ENCODE measurements at regions not wholly inside any gene's neighbourhood (a gene's known extent, or its start where the extent isn't known, plus 50 kb on each side); places are given as distances from the start of the nearest gene placed in this dataset.
"Not testable (repeated sequence)": the region's sequence is repeated elsewhere in the genome, so short reads cannot be mapped to it uniquely, and the experiment has no call there.

DNA sequence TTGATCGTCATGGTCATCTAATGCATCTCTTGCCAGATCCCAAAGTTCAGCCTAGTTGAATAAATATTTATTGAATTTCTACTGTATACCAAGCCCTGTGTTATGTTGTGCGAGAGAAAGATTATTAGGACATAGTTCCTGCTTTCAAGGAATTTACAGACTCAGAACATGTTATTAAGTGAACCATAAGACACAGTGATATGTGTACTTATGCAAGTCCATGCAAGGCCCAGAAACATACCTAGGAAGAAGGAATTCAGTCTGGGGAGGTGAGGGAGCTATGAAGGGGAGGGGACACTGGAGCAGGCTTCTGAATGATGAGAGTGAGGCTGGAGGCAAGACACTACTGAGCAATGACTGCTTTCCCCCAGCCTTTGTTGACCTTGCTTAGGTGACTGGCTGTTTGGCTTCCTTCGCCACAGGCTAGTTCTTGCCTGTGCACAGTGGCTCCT lies 81.4 kb downstream of the ACAA2 start:
- DNase-seq: no peak

DNA sequence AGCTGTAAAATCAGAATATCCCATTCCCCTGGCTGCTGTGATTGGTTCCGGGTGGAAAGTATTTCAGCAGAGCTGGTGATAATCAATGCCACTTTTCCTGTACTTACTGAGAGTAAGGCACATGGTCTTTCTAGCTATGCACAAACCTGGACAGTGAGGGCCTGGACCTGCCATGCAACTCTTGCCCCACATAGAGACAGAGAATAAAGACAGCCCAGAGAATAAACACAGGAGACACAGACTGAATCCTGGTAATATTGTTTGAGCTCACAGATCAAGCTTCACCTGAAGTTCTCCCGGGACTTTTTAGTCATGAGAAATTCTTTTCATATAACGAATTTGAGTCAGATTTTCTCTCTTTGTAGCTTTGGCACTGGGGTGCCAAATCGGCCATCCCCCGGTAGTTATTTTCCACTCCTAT lies 81.9 kb downstream of the ACAA2 start:
- no peak for DNase-seq

DNA sequence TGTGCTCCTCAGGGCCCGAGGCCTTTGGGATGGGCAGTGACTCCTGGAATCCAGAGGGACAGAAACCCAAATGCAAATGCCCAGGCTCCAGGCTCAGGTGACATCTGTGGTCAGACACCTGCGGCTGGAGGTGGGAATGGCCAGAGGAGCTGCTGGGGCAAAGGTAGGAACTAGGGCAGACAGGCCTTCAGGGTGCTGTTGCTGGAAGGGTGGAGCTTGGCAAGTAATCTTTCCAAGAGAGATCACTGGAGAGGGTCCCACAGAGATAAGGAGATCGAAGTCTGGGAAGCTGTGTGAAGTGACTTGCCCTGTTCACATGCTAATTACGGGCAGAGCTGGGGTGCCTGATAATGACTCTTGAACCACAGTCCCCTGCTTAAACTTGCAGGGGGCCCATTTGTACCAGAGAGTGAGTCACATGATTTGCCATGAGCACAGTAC lies 82.4 kb downstream of the ACAA2 start:
- no peak for DNase-seq

DNA sequence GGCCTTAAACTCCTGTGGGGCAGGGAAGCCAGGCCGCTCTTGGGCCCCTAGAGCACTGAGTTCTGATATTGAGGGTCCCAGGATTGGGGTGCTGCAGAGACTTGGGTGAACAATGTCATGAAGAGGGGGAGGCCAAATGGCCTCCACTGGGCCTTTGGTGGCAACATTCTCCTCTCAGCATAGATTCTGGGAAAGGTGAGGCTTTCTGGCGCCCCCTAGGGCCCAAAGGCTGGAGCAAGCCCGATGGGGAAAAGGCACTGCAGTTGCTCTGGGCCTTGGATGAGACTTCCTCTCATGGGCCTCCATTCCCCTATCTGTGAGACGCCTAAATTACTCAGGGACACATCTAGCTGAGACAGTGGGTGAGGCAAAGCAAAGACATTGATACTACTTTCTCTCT lies 84.8 kb downstream of the ACAA2 start:
- DNase-seq: peak; percentile 51

DNA sequence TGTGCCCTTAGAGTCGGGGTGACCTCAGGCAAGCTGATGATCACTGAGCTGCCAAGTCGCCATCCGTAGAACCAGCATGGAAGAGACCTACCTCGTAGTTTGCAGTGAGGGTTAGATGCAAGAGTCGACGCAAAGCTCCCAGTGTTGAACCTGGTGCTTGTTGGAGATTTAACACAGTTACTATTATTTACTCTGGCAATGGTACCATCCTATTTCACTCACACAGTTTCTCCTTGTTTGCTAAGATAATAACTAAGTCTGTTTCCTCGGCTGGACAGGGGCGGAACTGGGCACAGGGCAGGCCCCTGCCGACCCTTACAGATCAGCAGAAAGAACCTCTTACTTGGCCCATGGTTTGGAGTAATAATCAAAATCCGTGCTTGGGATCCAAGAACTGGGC lies 85.5 kb downstream of the ACAA2 start:
- DNase-seq: no peak

DNA sequence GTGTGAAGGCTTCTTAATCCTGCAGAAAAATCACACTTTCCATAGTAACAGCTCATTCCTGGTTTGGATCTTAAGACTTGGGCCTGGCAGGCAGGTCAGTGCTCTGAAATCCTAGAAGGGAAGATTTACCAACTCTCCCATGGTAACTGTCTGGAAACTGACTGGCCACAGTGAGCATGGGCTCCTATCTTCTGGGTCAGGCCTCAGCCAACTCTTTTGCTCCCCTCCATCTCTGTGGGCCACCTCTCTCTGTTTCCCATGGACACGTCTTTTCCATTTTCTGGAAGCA lies 86.7 kb downstream of the ACAA2 start:
- DNase-seq: no peak

DNA sequence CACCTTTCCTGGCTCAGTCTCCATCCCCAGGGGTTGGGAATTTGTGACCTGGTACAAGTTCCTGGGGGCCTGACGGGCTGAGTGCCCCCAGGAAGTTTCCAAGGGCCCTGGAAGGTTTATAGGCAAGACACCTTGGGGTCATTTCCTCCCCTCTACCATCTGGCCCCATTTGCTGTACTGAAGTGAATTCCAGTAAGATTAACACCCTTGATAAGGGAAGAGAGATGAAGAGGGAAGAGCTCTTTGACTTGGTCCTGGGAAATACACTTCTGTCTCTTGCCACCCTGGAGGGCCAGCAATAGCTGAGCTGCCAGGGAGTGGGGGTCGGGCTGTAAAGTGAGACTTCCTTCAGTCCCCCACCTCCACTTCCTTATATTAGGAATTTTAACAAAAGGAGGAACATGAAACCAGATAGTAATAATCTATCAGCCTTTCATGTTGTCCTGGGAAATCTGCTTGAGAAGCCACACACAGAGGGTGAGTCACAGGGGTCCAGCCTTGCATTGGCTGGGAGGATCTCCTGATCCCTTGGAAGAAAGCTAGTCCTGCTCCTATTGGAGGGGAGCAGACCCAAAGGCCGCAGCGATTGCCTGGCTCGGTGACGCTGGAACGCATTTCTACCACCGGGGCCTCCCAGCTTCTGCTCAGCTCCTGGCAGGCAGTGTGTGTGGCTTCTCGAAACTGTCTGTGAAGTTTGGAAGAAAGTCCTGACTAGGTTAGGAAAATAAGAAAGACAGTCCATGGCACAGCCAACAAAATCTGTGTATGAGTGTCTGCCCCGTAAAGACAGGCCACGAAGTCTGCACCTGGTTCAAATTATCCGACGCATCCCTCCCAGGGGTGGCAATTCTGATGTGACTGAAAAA lies 87.3 kb downstream of the ACAA2 start:
- DNase-seq: peak; percentile 100

DNA sequence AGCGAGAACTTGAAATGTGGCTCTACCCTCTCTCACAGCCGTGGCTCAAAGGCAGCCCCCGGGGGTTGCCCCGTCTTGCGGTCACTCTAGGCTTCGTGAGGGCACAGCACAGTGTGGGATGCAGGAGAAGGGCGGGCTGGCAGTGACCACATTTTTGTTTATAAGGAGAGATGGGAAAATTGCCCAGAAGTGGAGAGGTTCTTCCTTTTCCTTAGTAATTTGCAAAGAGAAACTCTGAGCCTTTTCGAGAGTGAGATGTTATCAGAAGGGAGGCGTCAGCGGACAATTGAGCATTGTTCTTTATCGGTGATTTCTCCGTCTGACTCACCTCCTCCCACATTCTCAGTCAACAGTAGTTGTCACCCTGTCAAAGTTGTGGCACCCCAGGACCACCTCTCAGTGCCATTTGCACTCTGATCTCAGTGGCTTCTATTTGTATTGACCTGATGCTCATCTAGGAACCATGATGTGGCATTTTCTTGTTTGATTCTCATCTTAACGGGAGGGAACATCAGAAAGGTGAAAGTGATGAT lies 89.6 kb downstream of the ACAA2 start:
- DNase-seq: no peak

DNA sequence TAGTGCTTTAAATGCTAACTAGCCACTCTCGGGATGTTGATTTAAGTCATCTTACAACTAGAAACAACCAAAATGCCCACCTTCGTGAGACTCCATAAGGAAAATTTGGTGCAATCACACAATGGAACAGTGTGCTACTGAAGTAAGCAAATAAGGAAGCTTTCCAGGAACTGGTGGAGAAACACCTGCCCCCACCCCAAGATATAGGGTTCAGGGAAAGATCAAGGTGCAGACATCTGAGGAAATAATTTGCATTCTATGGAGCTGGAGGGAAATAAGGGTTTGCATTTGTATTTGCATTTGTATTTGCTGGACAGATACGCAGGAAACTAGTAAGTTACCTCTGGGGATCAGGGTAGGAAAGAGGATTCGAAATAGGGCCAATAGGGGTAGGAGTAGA lies 90.9 kb downstream of the ACAA2 start:
- no peak for DNase-seq

DNA sequence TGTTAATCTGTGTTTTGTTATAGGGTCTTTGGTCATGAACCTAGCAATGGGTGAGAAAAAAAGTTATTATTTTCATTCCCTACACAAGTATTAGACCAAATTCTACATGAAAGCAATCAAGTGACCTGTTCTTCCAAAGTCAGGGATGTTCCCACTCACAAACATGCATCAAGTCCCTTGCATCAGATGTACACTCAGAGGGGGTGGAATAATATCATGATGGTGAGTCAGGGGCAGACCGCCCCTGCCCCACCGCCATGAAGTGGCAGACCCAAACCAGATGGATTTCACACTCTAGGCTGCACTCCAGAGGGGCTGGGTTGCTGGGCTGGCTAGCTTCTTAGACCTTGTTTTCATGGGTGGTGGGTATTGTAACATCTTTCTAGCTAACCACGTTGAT lies 91.4 kb downstream of the ACAA2 start:
- peak; percentile 35 for DNase-seq

DNA sequence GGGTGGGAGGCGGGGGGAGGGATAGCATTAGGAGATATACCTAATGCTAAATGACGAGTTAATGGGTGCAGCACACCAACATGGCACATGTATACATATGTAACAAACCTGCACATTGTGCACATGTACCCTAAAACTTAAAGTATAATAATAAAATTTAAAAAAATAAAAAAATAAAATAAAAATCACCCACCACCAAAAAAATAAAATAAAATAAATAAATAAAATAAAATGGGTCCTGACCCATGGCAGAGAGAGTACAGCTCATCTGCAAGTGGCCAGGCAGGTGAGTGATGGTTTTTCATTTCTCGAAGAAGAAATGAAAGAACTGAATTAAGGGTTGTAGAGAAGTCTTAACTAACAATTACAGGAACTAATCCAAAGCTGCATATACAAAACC lies 92.4 kb downstream of the ACAA2 start:
- DNase-seq: not testable (repeated sequence)

DNA sequence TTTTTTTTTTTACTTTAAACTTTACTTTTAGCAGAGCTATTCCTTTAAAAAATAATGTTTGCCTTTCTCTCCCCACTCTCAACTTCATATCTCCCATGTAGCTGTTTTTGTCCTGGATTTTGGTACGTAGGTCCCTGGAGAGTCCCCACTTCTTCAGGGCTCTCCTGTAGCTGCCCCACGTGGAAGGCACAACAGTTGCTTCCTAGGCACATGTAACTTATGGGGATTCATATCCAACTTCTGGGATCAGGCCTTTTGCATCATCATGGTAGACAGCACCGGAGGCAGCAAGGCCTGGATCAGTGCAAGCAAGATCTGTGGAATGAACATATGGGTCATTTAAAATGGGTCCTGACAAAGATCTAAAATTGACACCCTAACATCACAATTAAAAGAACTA lies 95.7 kb downstream of the ACAA2 start:
- DNase-seq: no peak

DNA sequence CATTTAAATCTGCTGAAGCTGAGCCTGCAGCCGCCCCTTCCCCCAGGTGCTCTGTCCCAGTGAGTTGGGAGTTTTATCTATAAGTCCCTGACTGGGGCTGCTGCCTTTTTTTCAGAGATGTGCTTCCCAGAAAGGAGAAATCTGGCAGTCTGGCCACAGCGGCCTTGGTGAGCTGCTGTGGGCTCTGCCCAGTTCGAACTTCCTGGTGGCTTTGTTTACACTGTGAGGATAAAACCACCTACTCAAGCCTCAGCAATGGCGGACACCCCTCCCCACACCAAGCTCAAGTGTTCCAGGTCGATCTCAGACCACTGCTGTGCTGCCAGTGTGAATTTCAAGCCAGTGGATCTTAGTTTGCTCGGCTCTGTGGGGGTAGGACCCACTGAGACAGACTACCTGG lies 97.3 kb downstream of the ACAA2 start:
- DNase-seq: no peak

DNA sequence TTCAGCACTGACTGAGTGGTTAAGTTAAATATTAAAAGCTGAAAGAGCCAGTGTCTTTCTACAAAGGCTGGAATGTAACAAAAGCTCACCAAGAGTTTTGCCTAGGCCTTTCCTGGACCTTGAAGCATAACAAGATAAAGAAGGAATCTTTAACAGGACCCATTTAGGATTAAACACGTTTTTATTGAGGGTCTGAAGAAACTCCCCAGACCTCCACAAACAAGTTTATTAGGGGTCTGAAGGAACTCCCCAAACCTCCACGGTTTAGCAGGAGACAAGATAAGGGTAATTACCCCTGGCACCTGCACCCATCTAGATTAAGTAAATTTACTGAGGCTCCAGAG lies 104.0 kb downstream of the ACAA2 start:
- no peak for DNase-seq

DNA sequence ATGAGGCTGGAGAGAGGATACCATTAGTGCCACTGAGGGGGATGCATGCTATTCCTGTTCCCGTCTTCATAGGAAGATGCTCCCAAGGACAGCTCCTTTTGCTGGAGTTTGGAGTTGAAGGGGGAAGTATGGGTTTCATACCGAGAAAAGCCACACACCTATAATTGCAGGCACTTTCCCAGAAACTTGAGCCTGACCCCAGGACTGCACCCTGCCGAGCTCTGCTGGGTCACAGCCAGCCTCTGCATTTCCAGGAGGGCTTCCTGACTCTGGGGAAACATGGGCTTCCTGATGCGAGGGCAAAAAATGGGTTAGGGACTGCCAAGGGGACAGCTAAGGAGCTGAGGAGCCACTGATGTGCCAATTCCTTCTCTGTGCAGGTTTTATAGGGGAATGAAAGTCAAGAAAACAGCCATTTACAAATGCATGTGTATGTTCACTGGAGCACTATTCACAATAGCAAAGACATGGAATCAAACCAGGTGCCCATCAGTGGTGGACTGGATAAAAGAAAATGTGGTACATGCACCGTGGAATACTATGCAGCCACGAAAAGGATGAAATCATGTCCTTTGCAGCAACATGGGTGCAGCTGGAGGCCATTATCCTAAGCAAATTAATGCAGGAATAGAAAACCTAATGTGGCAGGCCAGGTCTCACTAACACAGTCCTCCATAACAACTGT lies 104.5 kb downstream of the ACAA2 start:
- DNase-seq: no peak

DNA sequence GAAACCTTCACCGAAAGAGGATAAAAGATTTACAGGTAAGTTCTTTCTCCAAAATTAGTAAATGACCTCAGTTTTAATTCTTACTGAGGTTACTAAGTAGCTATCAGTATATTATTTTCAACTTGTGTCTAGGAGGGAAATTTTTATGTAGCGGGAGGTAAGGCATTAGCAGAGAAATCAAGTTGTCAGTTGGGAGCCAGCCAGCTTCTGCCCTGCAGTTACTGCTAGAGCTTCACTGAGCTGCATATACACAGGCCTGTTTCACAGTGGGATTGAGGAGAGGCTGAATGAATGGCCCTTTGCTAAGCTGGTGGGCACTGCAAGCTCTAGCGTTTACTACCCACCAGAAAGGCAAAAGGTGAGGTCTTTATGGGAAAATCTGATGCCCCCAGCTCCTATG lies 105.7 kb downstream of the ACAA2 start:
- DNase-seq: no peak

DNA sequence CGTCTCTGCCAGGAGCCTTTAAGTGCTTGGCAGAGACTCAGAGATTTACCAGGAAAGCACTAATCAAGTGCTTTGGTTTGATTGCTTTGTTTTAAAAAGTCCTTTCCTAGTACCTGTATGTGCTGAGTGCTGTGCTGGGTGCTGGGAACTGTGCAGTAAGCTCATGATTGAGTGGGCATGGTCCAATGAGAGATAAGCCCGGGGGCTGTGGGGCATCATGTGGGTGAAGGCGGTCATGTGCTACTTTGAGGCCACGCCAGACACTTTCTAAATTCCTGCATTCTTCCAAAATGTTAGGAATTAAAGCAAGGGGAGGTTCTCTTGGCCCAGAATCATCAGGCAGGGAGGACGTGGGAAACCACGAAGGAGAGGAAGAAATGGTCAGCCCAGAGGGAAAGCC lies 109.0 kb downstream of the ACAA2 start:
- peak; percentile 37 for DNase-seq

DNA sequence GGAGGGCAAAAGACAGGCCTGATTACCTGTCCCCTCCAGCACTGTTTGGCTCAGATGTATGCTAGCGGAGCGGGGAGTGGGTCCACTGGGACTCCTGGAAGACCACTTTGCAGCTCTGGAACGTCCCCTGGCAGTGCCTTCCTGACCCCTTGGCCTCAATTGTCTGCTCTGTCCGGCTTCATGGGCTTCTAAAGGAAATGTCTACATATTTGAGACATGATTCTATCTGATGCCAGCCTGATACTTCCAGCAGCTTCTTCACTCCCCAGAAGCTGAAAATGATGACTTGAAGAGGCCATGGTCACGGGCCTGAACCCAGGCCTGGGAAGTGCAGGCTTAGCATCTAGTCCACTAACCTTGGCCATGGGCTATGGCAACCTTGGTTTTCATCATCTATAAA lies 112.1 kb downstream of the ACAA2 start:
- DNase-seq: no peak

DNA sequence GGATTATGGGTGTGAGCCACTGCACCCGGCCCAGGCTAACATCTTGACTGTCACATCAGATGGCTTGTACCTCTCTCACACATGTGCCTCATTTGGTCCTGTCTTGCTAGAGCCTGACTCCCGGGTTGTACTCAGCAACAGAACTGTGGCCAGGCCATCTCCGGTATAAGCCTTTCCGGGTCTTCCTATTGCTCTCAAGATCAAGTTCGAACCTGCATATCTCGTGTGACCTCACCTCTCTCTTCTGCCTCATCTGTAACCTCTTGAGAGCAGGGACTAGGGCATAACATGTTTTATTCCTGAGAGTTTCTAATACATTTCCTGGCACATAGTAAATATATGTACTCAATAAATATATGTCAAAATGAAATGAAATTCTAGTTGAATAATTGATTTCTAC lies 114.0 kb downstream of the ACAA2 start:
- no peak for DNase-seq

DNA sequence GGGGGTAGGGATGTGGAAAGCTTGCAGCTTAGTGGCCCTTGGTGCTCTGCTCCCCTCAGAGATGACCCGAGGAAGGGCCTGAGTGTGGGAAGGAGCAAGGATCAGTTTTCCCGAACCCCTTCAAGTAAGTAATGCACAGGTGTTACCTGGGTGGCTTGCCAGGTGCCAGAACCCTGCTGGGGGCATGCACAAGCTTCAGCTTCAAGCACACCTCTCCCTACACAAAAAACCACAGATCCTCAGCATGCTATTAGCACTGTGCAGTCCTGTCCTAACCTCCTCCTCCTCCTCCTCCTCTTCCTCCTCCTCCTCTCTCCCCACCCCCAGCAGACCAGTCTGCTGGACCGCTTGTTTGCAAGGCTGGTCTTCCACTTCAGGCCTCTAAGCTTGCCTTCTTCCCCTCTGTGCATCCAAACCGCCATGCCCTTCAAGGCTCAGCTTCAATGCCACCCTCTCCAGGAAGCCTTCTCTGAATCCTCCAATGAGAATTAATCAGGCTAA lies 114.8 kb downstream of the ACAA2 start:
- no peak for DNase-seq

DNA sequence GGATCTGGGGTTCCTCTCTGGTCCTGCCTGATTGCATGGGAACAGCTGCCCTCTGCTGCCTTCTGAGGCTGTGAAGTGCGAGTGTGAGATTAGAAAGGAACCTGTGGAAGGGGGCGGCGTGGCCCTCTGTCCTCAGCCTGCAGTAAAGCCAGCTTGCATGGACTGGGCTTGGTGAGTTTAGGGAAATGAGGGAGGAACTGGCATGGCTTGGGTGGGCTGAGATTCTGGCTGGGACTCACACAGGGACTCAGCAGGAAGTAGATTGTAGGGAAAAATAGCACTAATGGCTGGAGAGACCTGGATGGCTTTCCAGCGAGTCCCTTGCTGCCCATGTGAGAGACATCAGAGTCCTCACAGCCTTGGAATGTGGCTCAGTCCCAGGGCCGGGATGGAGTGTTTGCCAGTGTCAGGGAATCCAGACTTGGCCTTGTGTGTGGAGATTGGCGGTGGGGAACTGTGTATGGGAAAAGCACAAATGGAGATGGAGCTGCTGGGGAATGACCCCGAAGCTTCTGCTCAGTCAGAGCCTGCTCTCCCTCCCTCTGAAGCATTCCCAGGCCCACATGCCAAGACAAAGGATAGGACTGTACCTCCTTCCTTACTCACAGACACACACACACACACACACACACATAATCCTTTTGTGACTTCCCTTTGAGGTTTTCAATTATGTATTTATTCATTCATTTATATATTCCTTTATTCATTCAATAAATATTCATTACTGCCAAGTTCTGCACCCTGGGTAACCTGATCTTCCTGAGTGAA lies 115.4 kb downstream of the ACAA2 start:
- peak; percentile 55 for DNase-seq

DNA sequence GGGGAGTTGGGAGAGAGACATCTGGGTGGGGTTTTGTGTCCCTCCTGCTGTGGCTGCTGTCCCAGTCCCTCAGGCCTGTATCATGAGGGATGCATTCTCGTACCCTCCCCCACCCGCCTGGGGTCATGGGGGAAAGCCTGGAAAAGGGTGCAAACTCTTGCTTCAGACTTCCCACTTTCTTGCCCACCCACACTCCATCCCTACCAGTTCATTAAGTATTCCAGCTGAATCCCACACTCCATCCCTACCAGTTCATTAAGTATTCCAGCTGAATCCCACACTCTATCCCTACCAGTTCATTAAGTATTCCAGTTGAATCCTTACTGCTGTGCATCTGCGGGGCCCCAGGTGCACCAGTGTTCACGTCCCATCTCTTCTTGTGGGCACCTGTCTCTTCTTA lies 116.3 kb downstream of the ACAA2 start:
- no peak for DNase-seq

DNA sequence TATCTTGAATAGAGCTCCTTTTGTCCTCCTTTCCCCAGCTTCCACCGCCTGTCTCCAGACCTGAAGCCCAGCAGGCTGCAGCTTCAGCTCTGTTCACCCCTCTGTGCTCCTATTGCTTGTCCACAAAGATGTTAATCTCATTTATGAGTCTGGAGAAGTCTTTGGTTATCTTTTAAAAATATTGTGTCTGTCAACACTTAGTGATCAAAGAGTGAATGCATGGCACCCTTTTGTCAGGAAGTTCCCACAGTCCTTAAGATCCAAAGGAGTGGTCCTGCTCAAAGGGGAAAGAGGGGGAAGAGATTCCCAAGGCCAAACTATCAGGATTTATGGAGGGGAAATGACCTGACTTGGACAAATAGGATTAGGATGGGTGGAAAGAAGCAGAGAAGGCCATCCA lies 118.9 kb downstream of the ACAA2 start:
- peak; percentile 14 for DNase-seq

DNA sequence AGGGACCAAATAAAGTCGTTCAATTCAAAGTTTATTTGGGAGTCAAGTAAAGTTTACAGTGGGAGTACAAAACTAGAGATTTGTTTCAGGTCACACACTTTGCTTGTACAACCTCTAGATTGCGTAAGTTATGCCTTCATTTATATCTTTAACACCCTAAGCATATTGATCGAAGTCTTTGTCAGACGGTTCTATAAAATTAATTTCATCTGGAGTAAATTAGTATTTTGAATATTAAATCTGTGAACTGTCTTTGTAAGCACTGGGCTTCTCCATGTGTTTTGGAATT lies 119.7 kb downstream of the ACAA2 start:
- no peak for DNase-seq
